LNCaP clone FGC (cell line): ENCODE measurements at regions not wholly inside any gene's neighbourhood (a gene's known extent, or its start where the extent isn't known, plus 50 kb on each side); places are given as distances from the start of the nearest gene placed in this dataset.

Experiments used
- DNase-seq: peaks from one replicate; pipeline ENCODE4 v3.0.0-alpha.2; 2011; ENCODE audit warnings: low read depth
- H3K4me3 ChIP-seq: 2 replicates; pipeline ENCODE4 v1.5.1; 2011; ENCODE audit warnings: mild to moderate bottlenecking, low read depth, low read length, control low read depth
- CTCF ChIP-seq: IDR thresholded peaks from 2 replicates; pipeline ENCODE4 v1.5.1; 2012; ENCODE audit warnings: mild to moderate bottlenecking; ENCODE audit not compliant: control insufficient read depth, insufficient read depth; ENCODE audit errors: extremely low read depth

DNA sequence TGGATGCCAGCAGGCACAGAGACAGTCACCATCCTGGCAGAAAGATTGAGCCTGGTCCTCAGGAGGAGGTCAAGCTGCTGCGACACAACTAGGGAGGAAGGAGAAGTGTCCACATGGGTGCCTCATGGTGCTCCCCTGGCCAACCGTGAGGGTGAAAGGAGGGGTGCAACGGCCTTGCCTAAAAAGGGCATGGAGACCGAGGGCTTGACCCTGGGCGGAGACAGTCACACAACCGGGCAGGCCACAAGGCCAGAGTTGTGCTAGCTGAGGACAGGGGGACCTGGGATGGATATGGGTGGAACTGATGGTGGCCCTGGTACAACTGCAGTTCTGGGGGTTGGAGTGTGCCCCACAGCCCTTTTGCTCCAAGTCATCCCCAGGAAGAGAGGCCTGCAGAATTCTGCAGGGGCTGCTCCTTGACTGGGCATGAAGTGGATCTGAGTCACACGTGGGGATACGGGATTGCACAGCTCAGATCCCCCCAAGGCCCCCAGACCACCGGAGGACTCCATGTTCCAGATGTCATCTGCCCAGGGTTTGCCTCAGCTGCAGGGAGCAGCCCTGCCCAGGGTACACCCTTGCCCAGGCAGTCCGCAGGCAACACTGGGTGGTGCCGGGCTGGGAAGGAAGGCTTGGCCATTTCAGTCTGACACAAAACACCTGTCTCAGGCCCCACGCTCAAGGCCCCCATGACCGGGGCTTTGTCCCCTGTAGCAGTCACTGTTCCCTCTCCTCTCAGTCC lies 602.3 kb upstream of the MGMT start:
- DNase-seq = no peak
- no peak overlapping the region for H3K4me3 ChIP-seq
- TF ChIP-seq CTCF = no peak

- H3K4me3 ChIP-seq = no peak overlapping the region
- DNase-seq = no peak
- TF ChIP-seq CTCF = no peak
Observed at GRCh38 chr10:128865436-128866195, 601.4 kb upstream of the MGMT start.

DNA sequence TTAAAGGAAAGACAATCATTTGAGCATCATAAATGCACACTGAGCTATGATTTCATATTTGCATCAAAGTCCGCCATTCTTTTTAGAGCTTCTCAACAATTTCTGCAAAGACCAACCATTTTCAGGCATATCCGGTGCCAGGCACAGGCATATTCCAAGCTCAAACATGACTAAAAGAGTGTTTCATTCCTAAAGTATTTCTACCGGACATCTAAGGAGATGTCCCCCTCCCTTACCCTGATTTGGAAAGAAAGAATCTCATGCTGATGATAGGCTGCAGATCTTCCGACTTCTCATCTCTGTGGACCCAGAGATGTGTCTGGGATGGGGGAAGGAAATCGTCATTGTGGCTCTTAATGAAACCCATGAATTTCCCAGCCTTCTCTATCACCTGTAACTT lies 600.5 kb upstream of the MGMT start:
- no peak for DNase-seq
- no peak overlapping the region for H3K4me3 ChIP-seq
- no peak for TF ChIP-seq CTCF

- H3K4me3 ChIP-seq = no peak overlapping the region
- no peak for DNase-seq
- TF ChIP-seq CTCF = no peak
Observed at GRCh38 chr10:128867210-128867609, 599.8 kb upstream of the MGMT start.

GRCh38 chr10:128867819-128868218 lies 599.2 kb upstream of the MGMT start:
- no peak for DNase-seq
- no peak overlapping the region for H3K4me3 ChIP-seq
- no peak for TF ChIP-seq CTCF

DNA sequence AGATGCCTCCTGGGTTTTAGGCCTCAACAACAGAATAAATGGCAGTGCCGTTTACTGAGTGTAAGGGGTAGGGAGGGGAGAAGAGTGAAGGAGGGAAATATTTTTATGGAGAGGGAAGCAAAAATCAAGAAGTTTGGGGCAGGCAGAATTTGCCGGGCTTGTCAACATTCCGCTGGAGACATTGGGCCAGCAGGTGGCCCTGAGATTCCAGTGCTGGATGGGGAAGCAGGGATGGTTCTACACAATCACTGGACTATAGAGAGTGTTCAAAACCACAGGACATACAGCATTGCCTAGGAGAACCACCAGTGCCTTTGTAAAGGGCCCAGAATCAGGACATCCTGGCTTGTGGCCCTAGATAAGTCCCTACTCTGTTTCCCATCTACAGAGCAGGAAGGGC lies 598.6 kb upstream of the MGMT start:
- no peak overlapping the region for H3K4me3 ChIP-seq
- TF ChIP-seq CTCF = no peak
- no peak for DNase-seq
